ENCODE measurements at regions not wholly inside any gene's neighbourhood (a gene's known extent, or its start where the extent isn't known, plus 50 kb on each side); places are given as distances from the start of the nearest gene placed in this dataset.

DNA sequence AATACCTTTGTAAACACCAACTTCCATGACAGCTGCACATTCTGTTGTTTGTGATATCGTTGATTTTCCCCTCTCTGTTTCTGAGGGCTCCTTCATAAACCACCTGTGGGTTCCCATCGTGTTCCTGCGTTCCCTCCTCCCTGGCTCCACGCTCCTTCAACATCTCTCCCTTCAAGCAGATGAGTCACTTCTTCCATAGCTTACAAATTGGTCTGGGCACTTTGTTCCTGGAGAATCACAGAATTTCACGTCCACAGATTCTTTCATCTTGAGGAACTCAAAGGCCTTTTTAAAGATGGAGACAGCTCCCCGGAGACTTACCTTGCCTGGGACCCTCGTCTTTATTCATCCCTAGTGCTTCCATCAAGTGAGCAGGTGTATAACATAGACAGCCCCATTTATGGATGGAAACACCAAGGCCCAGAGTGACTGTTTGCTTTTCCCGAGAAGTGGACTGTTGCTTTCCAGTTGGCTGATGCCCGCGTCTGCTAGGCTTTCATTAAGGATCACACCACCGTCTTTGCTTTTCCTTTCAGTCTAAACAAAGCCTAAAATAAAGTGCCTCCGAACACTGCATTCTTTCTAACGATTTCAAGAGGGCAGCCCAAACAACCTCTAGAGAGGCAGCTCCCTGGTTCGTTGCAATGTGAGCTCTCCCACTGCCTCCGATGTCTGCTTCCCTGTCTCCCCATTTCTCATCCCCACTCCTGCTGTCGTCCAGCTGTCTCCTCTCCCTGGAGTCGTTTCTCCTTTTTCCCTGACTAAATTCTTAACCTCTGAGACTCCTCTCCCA, 146.3 kb upstream of the STX18 start:
- TF ChIP-seq, protein P1, sequence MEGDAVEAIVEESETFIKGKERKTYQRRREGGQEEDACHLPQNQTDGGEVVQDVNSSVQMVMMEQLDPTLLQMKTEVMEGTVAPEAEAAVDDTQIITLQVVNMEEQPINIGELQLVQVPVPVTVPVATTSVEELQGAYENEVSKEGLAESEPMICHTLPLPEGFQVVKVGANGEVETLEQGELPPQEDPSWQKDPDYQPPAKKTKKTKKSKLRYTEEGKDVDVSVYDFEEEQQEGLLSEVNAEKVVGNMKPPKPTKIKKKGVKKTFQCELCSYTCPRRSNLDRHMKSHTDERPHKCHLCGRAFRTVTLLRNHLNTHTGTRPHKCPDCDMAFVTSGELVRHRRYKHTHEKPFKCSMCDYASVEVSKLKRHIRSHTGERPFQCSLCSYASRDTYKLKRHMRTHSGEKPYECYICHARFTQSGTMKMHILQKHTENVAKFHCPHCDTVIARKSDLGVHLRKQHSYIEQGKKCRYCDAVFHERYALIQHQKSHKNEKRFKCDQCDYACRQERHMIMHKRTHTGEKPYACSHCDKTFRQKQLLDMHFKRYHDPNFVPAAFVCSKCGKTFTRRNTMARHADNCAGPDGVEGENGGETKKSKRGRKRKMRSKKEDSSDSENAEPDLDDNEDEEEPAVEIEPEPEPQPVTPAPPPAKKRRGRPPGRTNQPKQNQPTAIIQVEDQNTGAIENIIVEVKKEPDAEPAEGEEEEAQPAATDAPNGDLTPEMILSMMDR (conservative IDR thresholded peaks at IDR 0.05): no peak
- no peak overlapping the region for H3K27ac ChIP-seq

DNA sequence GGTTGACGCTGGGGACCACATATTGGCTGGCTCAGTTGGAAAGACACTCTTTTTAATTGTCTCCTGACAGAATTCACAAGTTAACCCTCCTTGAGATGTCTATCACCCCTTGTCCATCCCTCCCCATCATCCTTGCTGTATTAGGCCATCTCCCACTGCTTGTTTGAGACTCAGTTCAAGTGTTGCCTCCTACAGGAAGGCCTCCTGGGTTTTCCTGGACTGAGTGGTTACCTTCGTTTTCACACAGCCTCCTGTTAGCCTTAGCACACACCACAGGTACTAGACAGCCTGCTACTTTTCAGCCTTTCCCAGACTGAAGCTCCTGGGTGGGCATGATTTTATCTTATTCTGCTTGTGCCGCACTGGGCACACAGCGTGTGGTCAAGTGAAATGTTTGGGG, 145.3 kb upstream of the STX18 start:
- TF ChIP-seq ZFX (IDR thresholded peaks at IDR 0.05): no peak
- TF ChIP-seq, protein P1 (conservative IDR thresholded peaks at IDR 0.05): no peak
- no peak overlapping the region for H3K27ac ChIP-seq

DNA sequence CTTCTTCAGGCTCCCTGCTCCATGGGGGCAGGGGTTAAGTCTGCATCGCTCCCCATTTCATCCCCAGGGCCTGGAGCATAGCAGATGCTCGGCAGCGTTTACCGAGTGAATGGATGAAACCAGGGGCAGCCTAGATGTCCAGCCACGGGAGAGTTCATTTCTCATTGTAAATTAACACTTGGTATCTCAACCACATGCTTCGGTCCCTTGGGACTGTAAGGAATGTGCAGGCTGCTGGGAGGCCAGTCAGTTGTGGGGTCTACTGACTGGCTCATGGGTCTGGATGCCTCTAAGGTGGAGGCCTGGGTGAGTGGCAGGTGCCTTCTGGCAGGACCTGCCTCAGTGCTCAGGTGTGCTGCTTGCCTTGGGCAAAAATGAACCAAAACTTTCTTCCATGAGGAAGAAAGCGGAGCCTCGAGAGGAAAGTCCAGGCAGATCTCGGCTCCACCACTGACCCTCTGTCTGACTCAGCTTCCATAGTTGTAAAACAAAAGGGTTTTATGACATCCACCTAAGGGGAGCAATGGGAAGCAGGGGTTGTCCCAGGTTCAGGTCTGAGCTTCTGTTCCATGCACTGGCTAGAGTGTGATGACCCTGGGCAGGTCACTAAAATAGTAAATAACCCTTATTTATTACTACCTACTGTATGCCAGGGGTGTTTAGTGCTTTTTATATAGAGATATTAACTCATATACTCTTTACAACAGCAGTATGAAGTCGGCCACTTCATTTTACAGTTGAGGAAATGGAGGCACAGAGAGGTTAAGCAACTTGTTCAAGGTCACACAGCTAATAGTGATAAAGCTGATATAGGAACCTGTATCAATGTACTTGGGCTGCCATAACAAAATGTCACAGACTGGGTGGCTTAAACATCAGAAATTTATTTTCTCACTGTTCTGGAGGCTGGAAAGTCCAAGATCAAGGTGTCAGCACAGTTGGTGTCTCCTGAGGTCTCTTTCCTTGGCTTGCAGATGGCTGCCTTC, 144.3 kb upstream of the STX18 start:
- H3K27ac ChIP-seq: no peak overlapping the region
- no peak for TF ChIP-seq ZFX (IDR thresholded peaks at IDR 0.05)
- TF ChIP-seq, protein P1 (conservative IDR thresholded peaks at IDR 0.05): no peak

DNA sequence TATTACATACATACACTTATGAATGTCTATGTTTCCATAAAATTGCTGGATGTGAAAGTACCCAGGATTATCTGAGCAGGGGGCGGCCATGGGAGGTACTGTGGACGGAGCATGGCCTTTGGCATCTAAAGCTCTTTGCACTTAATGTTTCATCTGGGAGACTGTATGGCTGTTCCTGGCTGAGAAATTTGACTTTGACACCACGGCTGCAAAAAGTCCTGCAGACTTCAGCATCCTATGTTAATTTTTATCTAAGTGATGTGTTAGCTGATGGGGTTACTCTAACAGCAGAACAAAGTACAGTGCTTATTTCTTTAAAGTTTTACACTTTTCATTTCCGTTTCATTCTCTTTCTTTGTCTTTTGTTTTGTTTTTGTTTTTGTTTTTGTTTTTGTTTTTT, 139.8 kb upstream of the STX18 start:
- no peak overlapping the region for H3K27ac ChIP-seq
- TF ChIP-seq ZFX (IDR thresholded peaks at IDR 0.05): no peak
- TF ChIP-seq, protein P1 (conservative IDR thresholded peaks at IDR 0.05): no peak

DNA sequence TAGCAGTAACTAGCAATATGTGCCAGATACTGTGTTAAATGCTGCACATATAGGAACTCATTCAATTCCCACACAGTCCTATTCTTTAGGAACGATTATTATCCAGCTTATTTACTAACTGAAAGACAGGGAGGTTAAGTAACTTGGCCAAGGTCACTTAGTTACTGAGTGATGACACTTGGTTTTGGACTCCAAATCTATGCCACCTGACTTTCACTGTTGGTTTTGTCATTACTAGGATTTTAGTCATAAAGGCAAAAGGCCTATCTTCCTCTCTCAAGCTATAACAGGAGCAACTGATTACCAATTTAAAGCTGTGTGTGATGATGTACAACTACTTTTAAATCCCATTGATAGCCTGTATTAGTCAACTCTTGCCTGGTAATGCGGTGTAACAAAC, 138.9 kb upstream of the STX18 start:
- TF ChIP-seq ZFX (IDR thresholded peaks at IDR 0.05): no peak
- TF ChIP-seq, protein P1 (conservative IDR thresholded peaks at IDR 0.05): no peak
- no peak overlapping the region for H3K27ac ChIP-seq

DNA sequence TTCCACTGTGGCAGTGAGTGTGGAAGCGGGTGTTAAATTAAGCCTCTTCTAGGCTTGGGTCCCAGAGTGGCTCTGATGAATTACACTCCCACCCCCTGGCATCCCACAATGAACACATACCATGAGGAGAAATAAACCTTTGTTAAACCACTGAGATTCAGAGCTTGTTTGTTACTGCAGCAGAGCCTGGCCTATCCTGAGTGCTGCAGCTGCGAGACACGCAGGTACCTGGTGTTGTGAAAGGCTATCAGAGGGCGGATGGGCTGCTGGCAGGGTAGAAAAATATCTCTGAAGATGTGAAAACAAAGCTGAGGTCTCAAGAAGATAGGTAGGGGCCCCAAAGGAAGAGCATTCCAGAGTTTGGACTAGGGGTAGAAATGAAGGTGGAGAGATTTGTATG, 138.4 kb upstream of the STX18 start:
- no peak overlapping the region for H3K27ac ChIP-seq
- no peak for TF ChIP-seq ZFX (IDR thresholded peaks at IDR 0.05)
- TF ChIP-seq, protein P1 (conservative IDR thresholded peaks at IDR 0.05): no peak
